ENCODE measurements at regions not wholly inside any gene's neighbourhood (a gene's known extent, or its start where the extent isn't known, plus 50 kb on each side); places are given as distances from the start of the nearest gene placed in this dataset.
A peak's percentile ranks its signal among the peaks of the same experiment; 100 is the strongest.

DNA sequence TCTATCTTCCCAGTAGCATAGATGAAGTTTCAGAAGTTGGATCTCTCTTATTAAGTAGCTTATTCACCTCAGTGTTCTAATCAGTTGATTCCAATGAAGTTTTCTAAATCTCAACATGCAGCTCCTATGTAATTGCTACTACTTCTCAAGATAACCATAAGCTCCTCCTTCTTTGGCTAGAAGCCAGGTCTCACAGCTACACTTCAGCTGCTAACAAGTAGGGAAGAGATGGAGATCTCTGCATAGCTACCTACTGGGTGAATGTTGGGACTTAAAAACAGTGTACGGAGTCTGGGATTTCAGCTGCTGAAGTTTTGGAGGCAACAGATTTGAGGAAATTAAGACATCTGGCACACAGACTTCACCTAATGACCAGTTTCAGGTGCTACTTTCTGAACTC, 661.0 kb downstream of the SLITRK1 start:
- Histone ChIP-seq H3K27ac (ENCODE audit: low read depth) (no peak overlapping the region), H3K27me3 (ENCODE audit: insufficient read depth) (no peaks in the 10 kb centered on the region), H3F3A (replicated peaks; ENCODE audit: low read depth) (no peaks in the 10 kb centered on the region), H2AFZ (peak overlapping the region; percentile 57; the same call in 1 of the 2 replicates), H3K79me2 (replicated peaks; ENCODE audit: insufficient read depth) (no peaks in the 10 kb centered on the region), H3K4me2 (no peak overlapping the region), H3K9me2 (ENCODE audit: insufficient read depth) (no peaks in the 10 kb centered on the region), H3K36me3 (ENCODE audit: insufficient read depth) (no peaks in the 10 kb centered on the region), H3K4me3 (no peak overlapping the region), H4K20me1 (replicated peaks; ENCODE audit: insufficient read depth) (no peaks in the 10 kb centered on the region), H3K4me1 (ENCODE audit: insufficient read depth) (peaks cover 12% of the 10 kb centered on the region)
- no peaks in the 10 kb centered on the region for H3K36me3 Mint-ChIP-seq (ENCODE audit: low read depth)
- ATAC-seq (no peak), DNase-seq (ENCODE audit: low spot score) (no peak)
- TF ChIP-seq ZNF114 (CRISPR knock-in tag; IDR thresholded peaks at IDR 0.05), result no peak
- no peak for TF ChIP-seq CREB1 (CRISPR knock-in tag; IDR thresholded peaks at IDR 0.05; ENCODE audit: low read depth)
- H3K9me3 Mint-ChIP-seq, result no peaks in the 10 kb centered on the region
- H3K27me3 Mint-ChIP-seq (ENCODE audit: insufficient read depth, low read depth, poor library complexity), result no peaks in the 10 kb centered on the region
- H3K4me3 Mint-ChIP-seq, result no peak overlapping the region
- peaks cover 12% of the 10 kb centered on the region for H3K4me1 Mint-ChIP-seq
- no peak overlapping the region for H3K27ac Mint-ChIP-seq

DNA sequence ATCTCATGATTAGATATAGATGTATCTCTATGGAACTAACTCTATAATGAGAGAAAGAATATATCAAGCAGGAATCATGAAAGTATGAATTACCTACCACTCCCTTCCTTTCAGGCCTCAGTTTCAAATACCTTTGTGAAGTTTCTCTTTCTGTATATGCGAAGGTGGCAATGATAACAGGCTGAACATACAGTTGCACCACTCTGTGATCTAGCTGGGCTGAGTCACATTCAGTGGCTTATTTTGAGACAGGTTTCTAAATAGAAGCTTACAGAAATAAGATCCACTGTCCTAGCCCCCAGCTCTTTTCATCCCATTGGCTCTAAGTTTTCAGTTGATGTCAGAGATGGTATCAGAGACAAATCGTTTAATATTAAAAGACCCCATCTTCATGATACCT, 662.0 kb downstream of the SLITRK1 start:
- H3K9me2 ChIP-seq (ENCODE audit: insufficient read depth), result no peaks in the 10 kb centered on the region
- H3F3A ChIP-seq (replicated peaks; ENCODE audit: low read depth), result no peaks in the 10 kb centered on the region
- no peaks in the 10 kb centered on the region for H4K20me1 ChIP-seq (replicated peaks; ENCODE audit: insufficient read depth)
- DNase-seq (ENCODE audit: low spot score) (no peak), ATAC-seq (no peak)
- H3K27me3 ChIP-seq (ENCODE audit: insufficient read depth), result no peaks in the 10 kb centered on the region
- H3K36me3 ChIP-seq (ENCODE audit: insufficient read depth), result no peaks in the 10 kb centered on the region
- no peaks in the 10 kb centered on the region for H3K9me3 Mint-ChIP-seq
- no peak overlapping the region for H3K4me3 ChIP-seq
- no peaks in the 10 kb centered on the region for H3K36me3 Mint-ChIP-seq (ENCODE audit: low read depth)
- no peaks in the 10 kb centered on the region for H3K27me3 Mint-ChIP-seq (ENCODE audit: insufficient read depth, low read depth, poor library complexity)
- no peak overlapping the region for H3K4me3 Mint-ChIP-seq
- H3K27ac Mint-ChIP-seq, result no peak overlapping the region
- no peak overlapping the region for H2AFZ ChIP-seq
- no peak overlapping the region for H3K27ac ChIP-seq (ENCODE audit: low read depth)
- H3K79me2 ChIP-seq (replicated peaks; ENCODE audit: insufficient read depth), result no peaks in the 10 kb centered on the region
- H3K4me1 ChIP-seq (ENCODE audit: insufficient read depth), result peaks cover 20% of the 10 kb centered on the region
- peaks cover 18% of the 10 kb centered on the region for H3K4me1 Mint-ChIP-seq
- H3K4me2 ChIP-seq, result no peak overlapping the region
- TF ChIP-seq ZNF114 (CRISPR knock-in tag; IDR thresholded peaks at IDR 0.05), result no peak
- no peak for TF ChIP-seq REST (IDR thresholded peaks at IDR 0.05; ENCODE audit: unreplicated experiment)
- no peak for TF ChIP-seq CREB1 (CRISPR knock-in tag; IDR thresholded peaks at IDR 0.05; ENCODE audit: low read depth)
- TF ChIP-seq STAT1 (IDR thresholded peaks at IDR 0.05; ENCODE audit: unreplicated experiment), result no peak
- TF ChIP-seq ETS1 (IDR thresholded peaks at IDR 0.05), result no peak
- TF ChIP-seq, protein P1, sequence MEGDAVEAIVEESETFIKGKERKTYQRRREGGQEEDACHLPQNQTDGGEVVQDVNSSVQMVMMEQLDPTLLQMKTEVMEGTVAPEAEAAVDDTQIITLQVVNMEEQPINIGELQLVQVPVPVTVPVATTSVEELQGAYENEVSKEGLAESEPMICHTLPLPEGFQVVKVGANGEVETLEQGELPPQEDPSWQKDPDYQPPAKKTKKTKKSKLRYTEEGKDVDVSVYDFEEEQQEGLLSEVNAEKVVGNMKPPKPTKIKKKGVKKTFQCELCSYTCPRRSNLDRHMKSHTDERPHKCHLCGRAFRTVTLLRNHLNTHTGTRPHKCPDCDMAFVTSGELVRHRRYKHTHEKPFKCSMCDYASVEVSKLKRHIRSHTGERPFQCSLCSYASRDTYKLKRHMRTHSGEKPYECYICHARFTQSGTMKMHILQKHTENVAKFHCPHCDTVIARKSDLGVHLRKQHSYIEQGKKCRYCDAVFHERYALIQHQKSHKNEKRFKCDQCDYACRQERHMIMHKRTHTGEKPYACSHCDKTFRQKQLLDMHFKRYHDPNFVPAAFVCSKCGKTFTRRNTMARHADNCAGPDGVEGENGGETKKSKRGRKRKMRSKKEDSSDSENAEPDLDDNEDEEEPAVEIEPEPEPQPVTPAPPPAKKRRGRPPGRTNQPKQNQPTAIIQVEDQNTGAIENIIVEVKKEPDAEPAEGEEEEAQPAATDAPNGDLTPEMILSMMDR (conservative IDR thresholded peaks at IDR 0.05; ENCODE audit: low read depth in 2 of 2), result no peak
- no peak for TF ChIP-seq NANOG (IDR thresholded peaks at IDR 0.05; ENCODE audit: borderline replicate concordance)
- TF ChIP-seq EZH2phosphoT487 (IDR thresholded peaks at IDR 0.05; ENCODE audit: unreplicated experiment), result no peak
- TF ChIP-seq ZNF462 (CRISPR knock-in tag; IDR thresholded peaks at IDR 0.05), result no peak
- TF ChIP-seq EZH2 (IDR thresholded peaks at IDR 0.05; ENCODE audit: low read depth, unreplicated experiment), result no peak
